Gastrocnemius medialis (tissue), 4 donors: ENCODE measurements at regions not wholly inside any gene's neighbourhood (a gene's known extent, or its start where the extent isn't known, plus 50 kb on each side); places are given as distances from the start of the nearest gene placed in this dataset.
"Not testable (repeated sequence)": the region's sequence is repeated elsewhere in the genome, so short reads cannot be mapped to it uniquely, and the experiment has no call there.

Experiments used
- ATAC-seq, 2 donors: fragments of 150-250 bp; one replicate each; pipeline ENCODE4 v1.9.1; 2016
- DNase-seq, 2 donors: peaks; one replicate each; pipeline ENCODE4 v3.0.0-alpha.2; 2019
- H3K27ac ChIP-seq, 4 donors: fragments of 200-600 bp; sonication (generic); 1 replicate in 1 of 4; 2 replicates in 3 of 4; pipeline ENCODE4 v1.5.1; 2016 to 2018; ENCODE audit warnings: mild to moderate bottlenecking in 2 of 4, moderate library complexity in 1 of 4
- H3K27me3 ChIP-seq, 3 donors: fragments of 200-600 bp; sonication (generic) in 2 of 3; 1 replicate in 1 of 3; 2 replicates in 2 of 3; pipeline versions ENCODE4 v1.5.1 to v1.6.0; 2016 to 2019; ENCODE audit warnings: mild to moderate bottlenecking in 1 of 3, moderate library complexity in 1 of 3
- H3K36me3 ChIP-seq, 2 donors: fragments of 200-600 bp; sonication (generic) in 1 of 2; one replicate each; pipeline ENCODE4 v1.5.1; 2017 to 2018
- H3K4me1 ChIP-seq, 2 donors: fragments of 200-600 bp; sonication (generic) in 1 of 2; one replicate each; pipeline ENCODE4 v1.5.1; 2016 to 2017; ENCODE audit warnings: mild to moderate bottlenecking in 2 of 2
- H3K4me3 ChIP-seq, 4 donors: fragments of 200-600 bp; sonication (generic) in 3 of 4; 1 replicate in 1 of 4; 2 replicates in 3 of 4; pipeline ENCODE4 v1.5.1; 2016 to 2019; ENCODE audit warnings: mild to moderate bottlenecking in 2 of 4
- H3K9me3 ChIP-seq, 3 donors: fragments of 200-600 bp; sonication (generic) in 2 of 3; 1 replicate in 1 of 3; 2 replicates in 2 of 3; pipeline ENCODE4 v1.5.1; 2016 to 2019
- CTCF ChIP-seq, 5 experiments: fragments of 450-650 bp in 3 of 5; fragments of 200-600 bp in 2 of 5; sonication (generic) in 2 of 5; IDR thresholded peaks in 4 of 5; conservative IDR thresholded peaks in 1 of 5; 1 replicate in 4 of 5; 2 replicates in 1 of 5; pipeline ENCODE4 v1.5.1; 2016 to 2019; ENCODE audit warnings: antibody characterized with exemption in 5 of 5, mild to moderate bottlenecking in 3 of 5, moderate library complexity in 3 of 5
- POLR2A ChIP-seq, 2 donors: fragments of 450-650 bp; IDR thresholded peaks; one replicate each; pipeline ENCODE4 v1.6.1; 2017; ENCODE audit warnings: antibody characterized with exemption in 2 of 2, mild to moderate bottlenecking in 2 of 2, moderate library complexity in 2 of 2
- in situ Hi-C, 4 donors: fragments of 200-750 bp; cut with MboI; loops; one replicate each; pipeline versions ENCODE4 v1.15.0 to v1.8.0; 2017; ENCODE audit warnings: low sequenced_read_pairs in 4 of 4
- intact Hi-C: fragments of 100-400 bp; cut with DNase I; formaldehyde crosslinking; loops from one replicate; pipeline ENCODE4 v1.15.1; 2023; ENCODE audit warnings: low total_unique reads

GRCh38 chr18:21978546-21979170 is 190.7 kb upstream of the GATA6 start:
- no peaks in the 10 kb centered on the region for H3K36me3 ChIP-seq
- no peaks in the 10 kb centered on the region for H3K9me3 ChIP-seq
- ATAC-seq (no peak), DNase-seq (no peak)
- in situ Hi-C loops (no loop called here), intact Hi-C loops (no loop called here)
- H3K27ac ChIP-seq = no peak overlapping the region
- no peak overlapping the region for H3K4me3 ChIP-seq
- TF ChIP-seq POLR2A (IDR thresholded peaks at IDR 0.05) (no peak), CTCF (IDR thresholded peaks at IDR 0.05 in 4 of 5, conservative IDR thresholded peaks at IDR 0.05 in 1 of 5) (no peak)
- H3K4me1 ChIP-seq = no peaks in the 10 kb centered on the region
- H3K27me3 ChIP-seq = no peaks in the 10 kb centered on the region

- H3K9me3 ChIP-seq = no peaks in the 10 kb centered on the region
- DNase-seq (no peak), ATAC-seq (no peak)
- TF ChIP-seq POLR2A (IDR thresholded peaks at IDR 0.05) = no peak
- TF ChIP-seq CTCF (IDR thresholded peaks at IDR 0.05 in 4 of 5, conservative IDR thresholded peaks at IDR 0.05 in 1 of 5) = no peak
- intact Hi-C loops = no loop called here
- H3K4me3 ChIP-seq = no peak overlapping the region
- no peak overlapping the region for H3K27ac ChIP-seq
- no peaks in the 10 kb centered on the region for H3K27me3 ChIP-seq
- no peaks in the 10 kb centered on the region for H3K36me3 ChIP-seq
- no peaks in the 10 kb centered on the region for H3K4me1 ChIP-seq
- in situ Hi-C loops = no loop called here
Observed at GRCh38 chr18:21979171-21979560, 190.2 kb upstream of the GATA6 start.

- Histone ChIP-seq H3K9me3 (no peaks in the 10 kb centered on the region), H3K4me3 (no peak overlapping the region), H3K4me1 (no peaks in the 10 kb centered on the region), H3K36me3 (no peaks in the 10 kb centered on the region), H3K27me3 (no peaks in the 10 kb centered on the region), H3K27ac (no peak overlapping the region)
- ATAC-seq (no peak), DNase-seq (no peak)
- in situ Hi-C loops = no loop called here
- TF ChIP-seq CTCF (IDR thresholded peaks at IDR 0.05 in 4 of 5, conservative IDR thresholded peaks at IDR 0.05 in 1 of 5) (no peak), POLR2A (IDR thresholded peaks at IDR 0.05) (no peak)
- intact Hi-C loops = no loop called here
Observed at GRCh38 chr18:21979759-21980158, 189.6 kb upstream of the GATA6 start.

GRCh38 chr18:21980744-21981143 is 188.6 kb upstream of the GATA6 start:
- in situ Hi-C loops (no loop called here), intact Hi-C loops (no loop called here)
- Histone ChIP-seq H3K27ac (no peak overlapping the region), H3K27me3 (no peaks in the 10 kb centered on the region), H3K9me3 (no peaks in the 10 kb centered on the region), H3K36me3 (no peaks in the 10 kb centered on the region), H3K4me3 (no peak overlapping the region), H3K4me1 (no peaks in the 10 kb centered on the region)
- no peak for TF ChIP-seq POLR2A (IDR thresholded peaks at IDR 0.05)
- no peak for TF ChIP-seq CTCF (IDR thresholded peaks at IDR 0.05 in 4 of 5, conservative IDR thresholded peaks at IDR 0.05 in 1 of 5)
- no peak for ATAC-seq
- no peak for DNase-seq

- ATAC-seq, H3K4me3 ChIP-seq, H3K27me3 ChIP-seq, H3K27ac ChIP-seq, H3K9me3 ChIP-seq, H3K36me3 ChIP-seq, intact Hi-C loops, H3K4me1 ChIP-seq, in situ Hi-C loops, DNase-seq: not testable (repeated sequence)
Observed at GRCh38 chr18:21981489-21981888, 187.9 kb upstream of the GATA6 start.
